ENCODE measurements at regions not wholly inside any gene's neighbourhood (a gene's known extent, or its start where the extent isn't known, plus 50 kb on each side); places are given as distances from the start of the nearest gene placed in this dataset.

GRCh38 chrX:100512471-100512870, 72.3 kb upstream of the TNMD start:
- H3K4me1 Mint-ChIP-seq, result no peaks in the 10 kb centered on the region
- no peaks in the 10 kb centered on the region for H3K36me3 Mint-ChIP-seq (ENCODE audit: low read depth)
- H3K9me3 Mint-ChIP-seq, result no peaks in the 10 kb centered on the region
- no peaks in the 10 kb centered on the region for H3K27me3 Mint-ChIP-seq (ENCODE audit: low read depth)
- TF ChIP-seq CTCF (IDR thresholded peaks at IDR 0.05; ENCODE audit: unreplicated experiment in 3 of 3), result peak; percentile 70 to 77 (median 73)
- no peak overlapping the region for H3K4me3 Mint-ChIP-seq
- H3K27ac Mint-ChIP-seq, result no peak overlapping the region

- TF ChIP-seq CTCF (IDR thresholded peaks at IDR 0.05; ENCODE audit: unreplicated experiment in 3 of 3), result no peak
- no peaks in the 10 kb centered on the region for H3K27me3 Mint-ChIP-seq (ENCODE audit: low read depth)
- H3K9me3 Mint-ChIP-seq, result peaks cover 18% of the 10 kb centered on the region
- peak overlapping the region in 2 of 3 experiments; percentile 23 to 47 for H3K27ac Mint-ChIP-seq
- peaks cover 4% of the 10 kb centered on the region for H3K36me3 Mint-ChIP-seq (ENCODE audit: low read depth)
- no peak overlapping the region for H3K4me3 Mint-ChIP-seq
- peaks cover 25% of the 10 kb centered on the region for H3K4me1 Mint-ChIP-seq
Measured at GRCh38 chrX:100494646-100495370, 84.7 kb upstream of the PCDH19 start.

GRCh38 chrX:100491174-100491573, 81.1 kb upstream of the PCDH19 start:
- no peak for TF ChIP-seq CTCF (IDR thresholded peaks at IDR 0.05; ENCODE audit: unreplicated experiment in 3 of 3)
- Mint-ChIP-seq H3K4me1 (peaks cover 23% of the 10 kb centered on the region), H3K27ac (no peak overlapping the region), H3K27me3 (ENCODE audit: low read depth) (no peaks in the 10 kb centered on the region), H3K4me3 (no peak overlapping the region), H3K36me3 (ENCODE audit: low read depth) (no peaks in the 10 kb centered on the region), H3K9me3 (no peaks in the 10 kb centered on the region)

GRCh38 chrX:100487795-100488194, 77.7 kb upstream of the PCDH19 start:
- Mint-ChIP-seq H3K27ac (no peak overlapping the region), H3K36me3 (ENCODE audit: low read depth) (no peaks in the 10 kb centered on the region), H3K4me1 (peaks cover 14% of the 10 kb centered on the region), H3K4me3 (no peak overlapping the region), H3K27me3 (ENCODE audit: low read depth) (no peaks in the 10 kb centered on the region), H3K9me3 (no peaks in the 10 kb centered on the region)
- TF ChIP-seq CTCF (IDR thresholded peaks at IDR 0.05; ENCODE audit: unreplicated experiment in 3 of 3), result no peak

GRCh38 chrX:100484971-100485370, 74.9 kb upstream of the PCDH19 start:
- peak overlapping the region in 2 of 3 experiments; percentile 58 to 68 for H3K27ac Mint-ChIP-seq
- no peak for TF ChIP-seq CTCF (IDR thresholded peaks at IDR 0.05; ENCODE audit: unreplicated experiment in 3 of 3)
- peaks cover 14% of the 10 kb centered on the region for H3K4me1 Mint-ChIP-seq
- no peak overlapping the region for H3K4me3 Mint-ChIP-seq
- no peaks in the 10 kb centered on the region for H3K9me3 Mint-ChIP-seq
- no peaks in the 10 kb centered on the region for H3K27me3 Mint-ChIP-seq (ENCODE audit: low read depth)
- no peaks in the 10 kb centered on the region for H3K36me3 Mint-ChIP-seq (ENCODE audit: low read depth)

GRCh38 chrX:100479329-100479728, 69.3 kb upstream of the PCDH19 start:
- Mint-ChIP-seq H3K9me3 (peaks cover 2% of the 10 kb centered on the region), H3K4me3 (no peak overlapping the region), H3K36me3 (ENCODE audit: low read depth) (no peaks in the 10 kb centered on the region), H3K27me3 (ENCODE audit: low read depth) (no peaks in the 10 kb centered on the region), H3K4me1 (peaks cover 39% of the 10 kb centered on the region), H3K27ac (peak overlapping the region in 1 of 3 experiments; percentile 76)
- no peak for TF ChIP-seq CTCF (IDR thresholded peaks at IDR 0.05; ENCODE audit: unreplicated experiment in 3 of 3)
